H1 (cell line): ENCODE measurements at regions not wholly inside any gene's neighbourhood (a gene's known extent, or its start where the extent isn't known, plus 50 kb on each side); places are given as distances from the start of the nearest gene placed in this dataset.

Experiments used
- CTCF ChIP-seq, 3 experiments: IDR thresholded peaks; 1 replicate in 2 of 3; 2 replicates in 1 of 3; pipeline versions ENCODE4 v1.5.1 to v1.6.1; 2011; ENCODE audit warnings: low read length in 3 of 3, mild to moderate bottlenecking in 3 of 3, inconsistent platforms in 2 of 3, low read depth in 1 of 3, moderate library complexity in 1 of 3; ENCODE audit not compliant: insufficient read depth in 1 of 3; ENCODE audit errors: control extremely low read depth in 1 of 3
- NRF1 ChIP-seq: IDR thresholded peaks from 2 replicates; pipeline ENCODE4 v1.6.1; 2011; ENCODE audit warnings: mild to moderate bottlenecking, low read depth, low read length, improper control_type of control experiment
- TAF7 ChIP-seq: optimal IDR thresholded peaks from 2 replicates; pipeline ENCODE3; 2011; ENCODE audit warnings: low read depth, mild to moderate bottlenecking, inconsistent platforms, low read length, moderate library complexity, borderline replicate concordance

GRCh38 chr3:81887448-81887847 lies 126.0 kb upstream of the GBE1 start (continued):
- no peak for TF ChIP-seq CTCF (IDR thresholded peaks at IDR 0.05; ENCODE audit: control extremely low read depth in 1 of 3, insufficient read depth in 1 of 3, low read depth in 1 of 3, low read length in 3 of 3)
- TF ChIP-seq NRF1 = no peak
- no peak for TF ChIP-seq TAF7
